IPS DF 4.7 (cell line): ENCODE measurements at regions not wholly inside any gene's neighbourhood (a gene's known extent, or its start where the extent isn't known, plus 50 kb on each side); places are given as distances from the start of the nearest gene placed in this dataset.

Experiments used
- DNase-seq: peaks from one replicate; pipeline ENCODE4 v3.0.0-alpha.2; 2013; ENCODE audit warnings: low spot score; ENCODE audit errors: extremely low read depth

DNA sequence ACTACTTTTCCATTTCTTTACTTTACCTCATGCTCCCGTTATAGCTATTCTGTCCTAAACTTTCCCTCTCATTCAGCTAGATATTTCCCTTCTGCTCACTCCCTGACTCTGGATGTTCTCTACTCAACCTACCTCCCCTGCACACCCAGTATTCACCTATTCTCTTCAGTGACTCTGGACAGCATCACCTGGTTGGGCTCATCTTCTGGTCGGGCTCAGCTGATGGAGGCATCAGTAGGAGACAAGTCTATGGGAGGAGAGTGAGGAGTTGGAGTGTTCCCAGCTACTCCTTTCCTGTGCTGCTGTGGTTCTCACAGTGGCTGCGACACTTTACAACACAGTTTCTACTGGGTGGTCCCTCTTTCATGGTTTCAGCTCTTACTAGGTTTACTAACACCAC lies 493.9 kb downstream of the DMAC1 start:
- no peak for DNase-seq

DNA sequence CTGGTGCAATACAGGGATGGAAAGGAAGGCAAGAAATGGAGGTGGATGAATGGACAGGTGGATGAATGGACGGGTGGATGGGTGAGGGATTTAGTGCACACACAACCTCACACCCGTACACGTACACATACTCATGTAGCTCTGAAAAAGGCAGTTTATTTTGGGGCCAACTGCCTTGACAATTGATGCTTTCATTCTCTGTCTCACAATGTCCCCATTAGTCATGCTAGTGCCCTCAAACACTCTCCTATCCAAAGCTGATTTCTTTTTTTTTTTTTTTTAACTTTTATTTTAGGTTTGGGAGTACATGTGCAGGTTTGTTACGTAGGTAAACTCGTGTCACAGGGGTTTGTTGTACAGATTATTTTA lies 495.0 kb downstream of the DMAC1 start:
- DNase-seq, result no peak

DNA sequence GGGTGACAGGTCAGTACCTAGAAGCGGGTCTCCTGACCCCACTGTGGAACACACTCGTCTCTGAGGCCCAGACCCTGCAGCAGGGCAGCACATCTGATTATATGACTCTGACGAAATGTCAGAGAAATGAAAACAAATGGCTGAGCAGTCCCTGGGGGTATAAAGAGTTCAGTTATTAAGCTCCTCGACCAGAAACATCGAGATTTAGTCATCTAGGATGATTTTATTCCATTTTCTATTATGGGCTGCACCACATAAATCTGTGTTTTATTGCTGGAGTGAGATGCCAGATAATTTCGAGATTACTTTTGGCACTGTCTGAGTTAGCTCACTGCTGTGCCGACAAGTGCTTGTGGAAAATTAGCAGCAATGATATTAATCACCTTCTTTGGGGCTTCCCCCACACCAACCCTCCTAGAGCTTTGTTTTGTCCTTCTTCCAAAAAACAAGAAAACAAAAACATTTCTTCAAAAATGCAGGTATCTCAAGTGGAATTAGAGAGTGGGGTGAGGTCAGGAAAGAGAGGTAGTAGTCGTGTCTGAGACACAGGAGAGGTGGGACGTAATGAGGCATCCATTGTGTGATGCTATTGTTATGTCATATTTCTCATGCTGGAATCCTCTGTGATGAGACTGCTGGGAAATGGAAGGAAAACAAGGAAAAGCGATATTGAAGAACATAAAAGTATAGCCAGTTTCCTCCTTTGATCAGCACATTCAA lies 495.5 kb downstream of the DMAC1 start:
- no peak for DNase-seq

DNA sequence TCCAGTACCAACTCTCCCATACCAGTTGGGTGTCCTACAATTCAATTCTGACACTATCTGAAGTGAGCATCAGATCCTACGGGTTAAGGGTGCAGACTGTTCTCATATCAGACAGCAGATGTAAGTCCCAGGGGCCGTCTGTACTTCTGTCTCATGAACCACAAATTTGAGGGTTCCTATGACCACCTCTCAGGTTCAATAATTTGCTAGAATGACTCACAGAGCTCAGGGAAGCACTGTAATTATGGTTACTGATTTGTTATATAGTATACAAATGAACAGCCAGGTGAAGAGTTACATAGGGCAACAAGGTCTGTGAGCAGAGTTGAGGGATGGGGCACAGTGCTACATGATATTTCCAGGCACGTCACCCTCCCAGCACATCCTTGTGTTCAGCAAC lies 499.1 kb downstream of the DMAC1 start:
- DNase-seq, result no peak

DNA sequence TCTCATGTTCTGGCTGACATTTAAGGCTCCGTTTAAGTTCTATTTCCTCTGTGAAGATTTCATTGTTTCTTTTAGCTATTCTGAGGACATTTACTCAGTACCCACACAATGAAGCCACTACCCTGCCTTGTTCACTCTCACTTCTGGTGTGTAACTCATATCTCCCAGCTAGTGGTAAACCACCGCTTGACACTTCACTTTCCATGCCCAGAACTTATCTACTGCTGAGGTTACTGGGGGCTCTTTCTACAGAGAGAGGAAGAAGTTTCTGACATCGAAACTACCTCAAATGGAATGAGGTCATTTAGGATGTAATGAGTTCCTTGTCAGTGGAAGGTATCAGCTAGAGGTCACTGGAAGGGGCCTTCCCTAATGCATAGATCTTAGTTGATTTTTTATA lies 501.5 kb downstream of the DMAC1 start:
- DNase-seq, result no peak

DNA sequence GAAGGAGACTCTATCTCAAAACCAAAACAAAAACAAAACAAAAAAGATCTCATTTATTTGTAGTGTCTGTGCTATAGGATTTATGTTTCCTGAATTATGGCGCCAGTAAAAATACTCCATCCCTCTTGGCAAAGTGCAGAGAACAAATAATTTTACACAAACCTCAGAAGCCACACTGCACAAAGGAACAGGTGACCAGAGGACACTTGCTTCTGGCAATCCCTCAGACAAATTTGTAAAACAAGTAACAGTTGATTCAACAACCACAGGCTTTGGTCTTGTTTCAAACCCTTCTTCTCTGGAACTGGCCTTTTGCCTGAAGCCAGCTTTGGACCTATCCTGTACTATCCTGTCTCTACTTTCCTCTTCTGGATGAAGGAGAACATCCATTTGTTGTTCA lies 502.1 kb downstream of the DMAC1 start:
- DNase-seq, result no peak

DNA sequence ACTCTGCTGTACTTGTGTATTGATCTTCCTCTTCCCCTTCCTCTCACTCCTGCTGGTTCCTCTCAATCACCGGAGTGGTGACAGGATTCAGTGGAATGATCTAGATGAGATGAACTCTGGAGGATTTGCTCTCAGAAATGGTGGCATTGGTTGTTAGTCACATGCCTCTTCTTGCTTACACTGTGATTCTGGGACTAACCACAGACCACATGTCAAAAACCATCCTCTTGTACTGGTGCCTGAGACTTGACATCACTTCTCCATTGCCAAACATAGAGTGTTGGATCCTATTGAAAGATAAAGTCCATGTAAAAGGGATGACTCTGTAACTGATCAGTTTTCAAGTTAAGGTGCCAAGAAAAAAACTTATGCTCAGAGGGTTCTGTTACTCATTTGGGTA lies 506.5 kb downstream of the DMAC1 start:
- DNase-seq, result no peak

DNA sequence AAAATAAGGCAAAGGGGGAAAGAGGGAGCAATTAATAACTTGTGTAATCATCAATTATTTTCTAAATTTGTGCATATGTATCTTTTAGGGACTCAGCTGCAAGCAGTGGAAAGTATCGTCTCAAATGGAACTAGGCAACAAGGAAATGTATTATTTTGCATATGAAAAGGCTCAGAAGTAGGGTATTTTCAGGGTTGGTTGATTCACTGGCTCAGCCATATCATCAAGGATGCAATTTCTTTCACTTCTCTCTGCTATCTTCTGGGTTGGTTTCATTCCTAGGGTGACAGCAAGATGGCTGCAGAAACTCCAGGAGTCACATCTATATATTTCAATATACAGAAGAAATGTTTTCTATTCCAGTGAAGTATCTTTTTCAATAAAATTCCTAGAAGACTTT lies 509.8 kb downstream of the DMAC1 start:
- no peak for DNase-seq

DNA sequence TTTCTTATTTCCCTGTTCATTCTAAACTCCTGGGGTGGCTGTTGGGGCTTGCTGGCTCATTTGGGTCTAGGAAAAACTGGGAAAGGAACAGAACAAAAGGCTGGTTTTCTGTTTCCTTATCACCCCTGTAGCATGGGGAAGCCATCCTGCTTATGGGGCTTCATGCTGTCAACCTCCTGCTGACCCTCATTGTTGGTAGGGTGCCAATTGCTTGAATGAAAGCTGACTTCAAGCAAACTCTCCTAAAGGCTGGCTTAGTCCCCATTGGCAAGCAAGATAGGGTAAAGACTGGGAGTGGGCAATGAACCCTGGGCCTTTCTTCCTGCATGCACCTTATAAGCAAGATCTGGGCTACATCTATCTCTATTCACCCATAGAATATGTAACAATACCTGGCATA lies 511.6 kb downstream of the DMAC1 start:
- no peak for DNase-seq

DNA sequence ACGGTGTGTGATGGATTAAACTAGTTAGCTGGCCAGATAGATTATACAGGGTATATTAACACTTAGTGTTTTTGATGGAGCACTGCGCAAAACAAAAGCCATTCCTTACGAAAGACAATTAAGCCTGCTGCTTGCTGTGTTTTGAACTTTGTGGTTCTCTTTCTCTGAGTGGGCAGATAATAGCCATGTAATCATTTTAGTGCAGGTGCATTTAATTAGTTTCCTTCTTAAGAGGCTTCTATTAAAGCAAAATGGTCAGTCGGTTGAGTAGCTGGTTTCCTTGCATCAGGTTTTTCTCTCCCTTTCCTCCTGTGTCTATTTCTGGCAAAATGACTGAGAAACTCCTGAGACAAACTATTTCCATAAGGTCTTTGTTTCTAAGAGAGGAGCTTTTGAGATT lies 512.5 kb downstream of the DMAC1 start:
- no peak for DNase-seq

DNA sequence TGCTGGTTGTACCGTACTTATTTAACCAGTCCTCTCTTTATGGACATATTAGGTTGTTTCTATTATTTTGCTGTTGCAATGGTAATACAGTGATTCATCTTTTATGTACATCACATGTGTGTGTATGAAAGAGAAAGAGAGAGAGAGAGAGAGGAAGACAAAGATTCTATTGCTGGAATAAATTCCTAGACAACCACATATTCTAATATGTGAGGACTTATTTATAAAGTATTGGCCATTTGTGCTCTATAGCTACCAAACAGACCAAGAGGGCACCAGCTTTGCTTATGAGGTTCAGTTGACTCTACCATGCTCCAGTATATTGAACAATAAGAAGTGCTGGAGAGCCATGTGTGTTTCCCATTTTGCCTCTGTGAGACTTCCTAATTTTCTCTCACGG lies 513.5 kb downstream of the DMAC1 start:
- DNase-seq, result no peak

DNA sequence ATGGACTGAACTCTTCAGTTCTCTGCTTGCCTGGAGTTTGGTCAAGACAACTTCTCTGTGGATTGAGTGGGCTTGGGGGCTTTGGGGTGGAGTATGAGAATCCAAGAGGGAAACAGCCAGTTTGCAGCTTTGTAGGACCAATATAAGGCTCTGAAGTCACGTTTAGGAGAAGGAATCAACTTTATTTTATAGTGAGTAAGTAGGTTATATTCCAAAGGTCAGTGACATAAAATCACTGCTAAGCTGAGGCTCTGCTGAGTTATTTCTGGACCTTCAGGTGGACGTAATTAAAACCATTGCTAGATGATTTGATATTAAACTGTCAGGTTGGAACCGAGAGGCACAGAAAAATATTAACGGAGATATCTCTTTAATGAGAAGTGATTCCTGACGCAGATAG lies 514.4 kb downstream of the DMAC1 start:
- no peak for DNase-seq

DNA sequence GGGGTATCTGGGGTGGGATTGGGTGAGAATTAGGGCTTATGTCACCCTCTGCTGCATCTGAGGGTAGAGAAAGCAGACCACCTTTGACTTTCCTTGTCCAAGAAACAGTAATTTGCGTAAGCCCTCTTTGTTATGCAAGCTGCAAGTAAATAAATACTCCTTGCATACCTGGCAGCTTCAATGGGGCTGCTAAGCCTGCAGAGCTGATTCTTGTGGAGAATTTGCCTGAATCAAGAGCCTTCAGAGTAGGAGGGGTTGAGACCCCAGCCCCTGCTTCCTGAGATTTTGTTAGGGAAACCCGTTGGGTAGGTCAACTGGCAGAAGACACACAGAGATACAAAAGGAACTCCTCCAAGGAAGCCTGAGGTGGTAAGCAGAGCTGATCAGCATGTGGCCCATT lies 515.1 kb downstream of the DMAC1 start:
- DNase-seq, result no peak

DNA sequence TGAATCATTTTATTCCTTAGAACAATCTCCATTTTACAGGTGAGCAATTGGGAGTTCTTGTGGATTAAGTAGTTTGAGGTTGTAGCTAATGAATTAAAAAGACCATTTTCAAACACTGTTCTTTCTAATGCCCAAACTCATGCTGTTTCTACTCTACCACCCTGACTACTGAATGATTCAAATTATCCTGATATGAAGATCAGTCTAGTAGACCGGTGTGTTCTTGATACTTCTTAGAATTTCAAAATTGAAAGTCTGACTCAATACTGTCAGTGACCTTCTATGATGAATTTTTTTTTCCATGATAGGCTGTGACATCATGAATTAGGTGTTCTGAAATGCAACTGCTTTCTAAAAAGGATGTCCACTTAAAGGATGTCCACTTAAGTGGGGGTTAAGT lies 515.5 kb downstream of the DMAC1 start:
- DNase-seq, result no peak

DNA sequence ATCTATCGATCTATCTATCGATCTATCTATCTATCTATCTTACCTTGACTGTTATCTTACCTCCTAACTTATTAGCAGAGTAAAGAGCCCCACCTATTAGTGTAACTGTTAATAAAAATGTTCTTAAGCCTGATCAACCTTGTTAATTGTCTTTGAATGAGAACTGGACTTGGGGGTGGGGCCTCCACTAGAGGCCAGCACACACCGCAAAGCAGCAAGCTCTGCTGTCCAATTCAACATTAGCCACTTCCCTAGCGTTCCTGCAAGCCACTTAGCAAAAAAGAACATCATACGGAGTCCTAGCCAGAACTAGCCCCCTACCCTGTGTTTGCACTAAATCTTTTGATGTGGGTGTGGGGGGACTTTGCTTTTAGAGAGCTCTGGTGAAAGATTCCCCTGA lies 515.8 kb downstream of the KDM4C start:
- no peak for DNase-seq

DNA sequence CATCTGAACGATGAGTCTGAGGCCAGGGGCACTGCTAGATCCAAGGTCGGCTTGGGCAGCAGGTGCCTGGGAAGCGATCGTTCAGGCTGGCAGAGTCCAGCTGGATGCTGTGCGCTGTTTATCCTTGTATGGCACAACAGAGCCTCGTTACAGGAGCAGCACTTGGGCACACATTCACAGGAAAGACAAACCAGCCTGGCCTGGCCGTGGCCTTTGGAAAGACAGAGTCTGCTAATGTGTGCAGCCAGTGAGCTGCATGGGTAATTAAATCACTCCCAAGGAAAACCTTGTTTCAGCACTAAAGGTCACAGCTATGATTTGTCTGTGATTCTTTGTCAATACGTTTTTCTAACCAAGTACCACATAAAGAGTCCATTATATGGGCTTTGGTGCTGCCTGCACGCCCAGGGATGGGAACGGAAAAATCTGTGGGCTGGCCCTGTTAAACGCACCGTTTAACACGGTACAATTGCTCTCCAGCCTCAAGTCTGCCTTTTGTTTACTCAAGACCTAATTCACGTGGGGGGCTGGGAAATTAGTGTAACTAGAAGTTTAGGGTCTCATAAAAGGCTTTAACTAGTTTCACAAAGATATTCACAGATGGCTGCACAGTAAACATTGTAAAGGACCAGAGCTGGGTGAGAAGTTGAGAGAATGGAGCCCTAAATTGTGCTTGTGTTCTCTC lies 509.3 kb downstream of the KDM4C start:
- DNase-seq, result no peak

DNA sequence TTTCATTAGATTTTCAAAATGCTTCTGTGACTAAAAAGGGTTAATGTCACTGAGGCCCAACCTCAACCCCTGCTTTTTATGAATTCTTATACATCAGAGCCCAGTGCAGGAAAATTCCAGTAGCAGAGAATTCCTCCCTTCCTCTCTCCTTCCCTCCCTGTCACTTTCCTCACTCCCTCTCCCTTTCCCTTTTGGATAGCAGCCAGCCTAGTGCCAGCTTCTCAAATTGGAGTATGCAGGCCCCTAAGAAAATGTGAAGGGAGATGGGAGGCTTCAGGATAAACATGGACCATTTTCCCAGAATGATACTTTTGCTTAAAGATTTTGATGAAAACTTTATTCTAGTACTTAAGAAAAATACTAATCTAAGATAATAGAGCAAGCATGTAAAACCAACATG lies 507.4 kb downstream of the KDM4C start:
- no peak for DNase-seq

DNA sequence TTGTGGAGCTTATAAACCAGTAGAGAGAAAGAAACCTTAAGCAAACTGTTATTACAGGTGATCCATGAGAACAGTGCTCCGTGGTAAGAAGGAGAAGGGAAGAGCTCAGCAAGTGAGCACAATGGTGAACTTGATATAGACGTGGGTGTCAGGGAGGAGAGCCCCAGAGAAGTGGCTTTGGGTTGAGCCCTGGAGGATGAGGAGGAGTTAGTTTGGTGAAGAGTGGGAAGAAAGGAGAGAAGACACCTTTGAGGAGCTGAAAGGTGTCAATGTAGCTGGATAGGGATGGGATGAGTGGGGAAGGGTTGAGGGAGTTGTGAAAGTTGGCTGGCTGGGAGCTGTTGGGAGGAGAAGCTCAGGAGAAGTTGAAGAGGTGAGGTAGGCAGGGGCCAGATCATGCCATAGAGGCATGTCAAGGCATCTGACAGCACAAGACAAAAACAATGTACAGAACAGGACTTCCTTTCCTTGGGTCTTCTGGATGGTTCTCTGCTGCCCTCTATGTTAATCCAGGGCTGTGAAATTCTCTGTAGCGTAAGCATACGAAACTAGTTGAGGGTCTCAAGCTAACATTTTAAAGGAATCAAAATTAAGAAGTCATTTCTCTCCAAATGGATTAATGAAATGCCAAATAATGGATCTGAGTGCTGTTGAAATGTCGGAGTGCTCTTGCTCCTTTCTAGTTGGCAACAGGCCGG lies 501.9 kb downstream of the KDM4C start:
- no peak for DNase-seq

DNA sequence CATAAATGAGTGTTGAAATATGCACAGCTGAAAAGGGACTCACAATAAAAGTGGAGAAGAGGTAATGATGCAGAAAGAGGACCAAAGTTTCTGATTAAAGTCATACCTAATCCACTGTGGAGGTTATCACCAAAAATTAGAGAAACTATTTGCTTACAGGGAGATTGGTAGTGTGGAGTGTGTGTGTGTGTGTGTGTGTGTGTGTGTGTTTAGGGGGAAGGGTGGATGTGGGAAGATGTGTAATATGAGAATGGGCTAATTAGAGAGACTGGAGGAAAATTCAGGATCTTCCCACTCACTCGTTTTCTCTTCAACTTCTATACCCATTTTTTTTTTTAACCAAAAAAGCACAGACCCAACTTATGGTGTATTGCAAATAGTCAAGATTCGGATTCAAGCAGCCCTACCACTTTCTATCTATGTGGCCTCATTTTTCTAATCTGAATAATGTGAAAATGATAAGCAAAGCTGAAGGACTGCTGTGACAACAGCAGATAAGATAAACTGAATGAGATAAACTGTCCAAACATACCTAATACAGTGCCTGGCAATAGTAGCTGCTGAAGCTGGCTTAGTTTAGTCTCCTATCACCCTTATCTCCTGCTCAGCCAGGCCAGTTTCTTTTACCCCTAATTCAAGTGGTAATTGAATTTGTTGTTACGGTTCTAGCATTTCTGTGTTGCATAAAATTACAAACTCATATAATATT lies 501.1 kb downstream of the KDM4C start:
- no peak for DNase-seq

DNA sequence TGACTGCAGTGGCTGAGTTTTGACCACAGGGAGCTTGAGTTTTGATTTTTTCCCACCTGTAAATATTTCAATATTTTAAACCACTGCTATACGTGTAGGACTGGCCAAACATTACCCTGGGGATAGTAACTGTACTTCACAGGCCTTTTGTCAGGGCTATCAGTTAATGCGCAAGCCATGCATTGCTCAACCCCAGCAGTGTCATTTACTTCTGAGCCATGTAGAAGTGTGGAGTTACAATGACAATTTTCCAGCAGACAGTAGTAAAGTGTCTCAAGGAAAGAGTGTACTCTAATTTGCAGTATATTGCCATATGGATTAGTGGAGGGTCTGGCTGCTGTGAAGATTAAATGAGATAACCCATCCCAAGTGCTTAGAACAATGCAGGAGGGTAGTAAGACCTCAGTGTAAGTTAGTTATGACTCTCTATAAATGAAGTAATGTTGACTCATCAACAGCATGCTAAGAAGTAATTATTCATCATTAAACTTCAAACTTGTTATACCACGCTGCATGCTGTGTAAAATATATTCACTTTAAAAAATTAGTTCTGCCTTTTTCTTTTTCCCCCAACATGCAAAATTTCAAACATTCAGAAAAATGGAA lies 489.2 kb downstream of the KDM4C start:
- no peak for DNase-seq

DNA sequence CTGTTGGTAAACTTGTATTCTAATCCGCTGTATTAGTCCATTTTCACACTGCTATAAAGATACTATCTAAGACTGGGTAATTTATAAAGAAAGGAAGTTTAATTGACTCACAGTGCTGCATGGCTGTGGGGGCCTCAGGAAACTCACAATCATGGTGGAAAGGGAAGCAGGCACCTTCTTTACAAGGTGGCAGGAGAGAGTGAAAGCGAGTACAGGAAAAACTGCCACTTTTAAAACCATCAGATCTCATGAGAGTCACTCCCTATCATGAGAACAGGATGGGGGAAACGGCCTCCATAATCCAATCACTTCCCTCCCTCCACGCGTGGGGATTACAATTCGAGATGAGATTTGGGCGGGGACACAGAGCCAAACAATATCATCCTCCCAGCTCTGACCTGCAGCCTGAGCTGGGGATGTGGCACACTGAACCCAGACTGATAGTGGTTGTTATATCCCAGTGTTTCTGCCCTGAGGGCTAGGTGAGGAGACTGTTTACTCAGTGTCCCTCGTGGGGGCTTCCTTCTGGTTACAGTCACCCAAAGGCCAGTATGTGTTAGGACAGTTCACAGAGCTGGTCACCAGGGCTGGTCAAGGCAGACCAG lies 488.3 kb downstream of the KDM4C start:
- no peak for DNase-seq
